ENCODE measurements at regions not wholly inside any gene's neighbourhood (a gene's known extent, or its start where the extent isn't known, plus 50 kb on each side); places are given as distances from the start of the nearest gene placed in this dataset.

DNA sequence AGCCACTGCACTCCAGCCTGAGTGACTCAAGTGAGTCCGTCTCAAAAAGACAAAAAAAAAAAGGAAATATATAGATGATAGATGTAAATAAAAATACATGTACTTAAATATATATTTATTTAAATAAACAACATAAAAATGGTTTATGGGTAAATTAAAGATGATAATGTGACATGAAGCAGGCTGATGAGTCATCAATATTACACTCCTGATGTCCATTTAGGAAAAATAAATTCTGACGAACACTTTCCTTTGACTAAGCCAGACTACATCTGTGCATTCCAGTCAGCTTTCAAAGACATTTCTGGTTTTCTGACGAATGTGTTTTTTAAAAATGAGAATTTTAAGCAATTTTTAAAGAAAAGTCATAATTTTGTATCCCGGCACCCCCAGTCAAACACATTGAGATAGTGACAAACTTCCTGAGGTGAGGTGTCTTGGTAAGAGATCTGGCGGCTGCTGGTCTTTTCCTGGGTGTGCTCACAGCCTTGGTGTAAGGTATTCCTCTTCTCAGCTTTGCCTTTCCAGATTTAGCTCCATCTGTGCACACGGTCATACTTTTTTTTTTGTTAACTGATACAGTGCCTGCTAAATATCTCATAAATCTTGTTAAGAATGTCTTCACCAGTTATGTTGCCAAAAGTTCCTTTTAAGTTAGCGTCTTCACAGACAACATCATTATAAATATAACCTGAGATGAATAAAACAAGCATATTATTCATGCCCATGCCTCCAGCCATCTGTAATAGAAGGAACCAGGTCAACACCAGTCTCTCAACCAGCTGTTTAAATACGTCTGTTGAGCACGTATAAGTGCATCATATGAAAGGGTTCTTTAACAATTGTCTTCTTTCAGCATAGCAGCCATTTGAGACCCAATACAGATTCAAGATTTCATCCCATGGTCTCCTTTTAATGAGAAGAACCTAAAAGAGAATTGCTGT is 214.5 kb upstream of the PLD5 start:
- Histone ChIP-seq H3K4me3 (ENCODE audit: low read length) (no peak overlapping the region), H3K9me3 (ENCODE audit: control insufficient read depth in 1 of 2, insufficient read depth in 1 of 2, low read length in 2 of 2) (peaks cover under 1 to 4% of the 10 kb centered on the region in 2 experiments), H3K4me1 (ENCODE audit: insufficient read depth, low read length) (no peaks in the 10 kb centered on the region), H3K27ac (ENCODE audit: low read depth in 1 of 2, low read length in 2 of 2) (no peak overlapping the region), H3K27me3 (ENCODE audit: control insufficient read depth in 1 of 2, insufficient read depth in 2 of 2, low read length in 2 of 2) (no peaks in the 10 kb centered on the region), H3K36me3 (ENCODE audit: insufficient read depth, low read length) (no peaks in the 10 kb centered on the region)
- ATAC-seq (ENCODE audit: poor library complexity) (no peak), DNase-seq (no peak)
- Mint-ChIP-seq H3K27ac (no peak overlapping the region), H3K4me3 (no peak overlapping the region), H3K36me3 (ENCODE audit: low read depth) (no peaks in the 10 kb centered on the region), H3K9me3 (peaks cover 2% of the 10 kb centered on the region), H3K4me1 (ENCODE audit: low read depth) (no peaks in the 10 kb centered on the region), H3K27me3 (no peaks in the 10 kb centered on the region)
- CTCF ChIA-PET, result no interaction called here
- TF ChIP-seq CTCF (IDR thresholded peaks at IDR 0.05), result no peak
- POLR2A ChIA-PET, result no interaction called here
- intact Hi-C loops (cut with DNase I, micrococcal nuclease), result no loop called here

DNA sequence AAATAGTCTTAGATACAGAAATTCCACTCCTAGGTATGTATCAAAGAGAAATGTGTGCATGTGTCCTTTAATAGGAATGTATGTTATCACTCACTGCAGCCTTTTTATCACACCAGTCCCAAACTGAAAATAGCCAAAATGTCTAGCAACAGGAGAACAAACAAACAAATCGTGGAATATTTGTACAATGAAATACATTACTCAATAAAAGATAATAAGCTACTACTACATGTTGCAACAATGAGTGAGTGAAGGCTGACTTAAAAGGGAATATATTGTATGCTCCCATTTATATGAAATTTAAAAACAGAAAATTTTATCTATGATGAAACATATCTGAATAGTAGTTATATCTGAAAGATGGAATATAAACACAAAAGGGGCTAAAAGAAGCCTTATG is 212.1 kb upstream of the PLD5 start:
- intact Hi-C loops (cut with DNase I, micrococcal nuclease), result no loop called here
- DNase-seq, result no peak
- H3K4me3 Mint-ChIP-seq, result no peak overlapping the region

GRCh38 chr1:242735323-242735722 is 210.8 kb upstream of the PLD5 start:
- TF ChIP-seq CTCF (IDR thresholded peaks at IDR 0.05), result no peak
- ATAC-seq (ENCODE audit: poor library complexity), result no peak
- no peak for DNase-seq
- ChIA-PET CTCF (no interaction called here), POLR2A (interaction anchor here (0.7 kb wide), 1 partner anchor 22 kb away, joined by 4 read pairs; no protein-coding TSS in a partner anchor)
- intact Hi-C loops (cut with DNase I, micrococcal nuclease), result no loop called here
- Mint-ChIP-seq H3K9me3 (no peaks in the 10 kb centered on the region), H3K27ac (no peak overlapping the region), H3K4me3 (no peak overlapping the region), H3K27me3 (no peaks in the 10 kb centered on the region), H3K4me1 (ENCODE audit: low read depth) (no peaks in the 10 kb centered on the region), H3K36me3 (ENCODE audit: low read depth) (no peaks in the 10 kb centered on the region)
- H3K4me1 ChIP-seq (ENCODE audit: insufficient read depth, low read length), result no peaks in the 10 kb centered on the region
- H3K27me3 ChIP-seq (ENCODE audit: control insufficient read depth in 1 of 2, insufficient read depth in 2 of 2, low read length in 2 of 2), result no peaks in the 10 kb centered on the region
- no peak overlapping the region for H3K27ac ChIP-seq (ENCODE audit: low read depth in 1 of 2, low read length in 2 of 2)
- H3K9me3 ChIP-seq (ENCODE audit: control insufficient read depth in 1 of 2, insufficient read depth in 1 of 2, low read length in 2 of 2), result peaks cover 0 to 3% of the 10 kb centered on the region in 2 experiments
- H3K4me3 ChIP-seq (ENCODE audit: low read length), result no peak overlapping the region
- no peaks in the 10 kb centered on the region for H3K36me3 ChIP-seq (ENCODE audit: insufficient read depth, low read length)

More for the DNA sequence above, 212.1 kb upstream of the PLD5 start:
- Mint-ChIP-seq H3K36me3 (ENCODE audit: low read depth) (no peaks in the 10 kb centered on the region), H3K27me3 (no peaks in the 10 kb centered on the region), H3K4me1 (ENCODE audit: low read depth) (no peaks in the 10 kb centered on the region), H3K9me3 (peaks cover 2% of the 10 kb centered on the region), H3K27ac (no peak overlapping the region)
- Histone ChIP-seq H3K9me3 (ENCODE audit: control insufficient read depth in 1 of 2, insufficient read depth in 1 of 2, low read length in 2 of 2) (peaks cover 3 to 4% of the 10 kb centered on the region in 2 experiments), H3K36me3 (ENCODE audit: insufficient read depth, low read length) (no peaks in the 10 kb centered on the region), H3K27ac (ENCODE audit: low read depth in 1 of 2, low read length in 2 of 2) (no peak overlapping the region), H3K27me3 (ENCODE audit: control insufficient read depth in 1 of 2, insufficient read depth in 2 of 2, low read length in 2 of 2) (no peaks in the 10 kb centered on the region), H3K4me3 (ENCODE audit: low read length) (no peak overlapping the region), H3K4me1 (ENCODE audit: insufficient read depth, low read length) (no peaks in the 10 kb centered on the region)
- CTCF ChIA-PET, result no interaction called here
- ATAC-seq (ENCODE audit: poor library complexity), result no peak
- POLR2A ChIA-PET, result no interaction called here
- TF ChIP-seq CTCF (IDR thresholded peaks at IDR 0.05), result no peak

Measured in CD4-positive, alpha-beta T cell (primary cell).